ENCODE measurements at regions not wholly inside any gene's neighbourhood (a gene's known extent, or its start where the extent isn't known, plus 50 kb on each side); places are given as distances from the start of the nearest gene placed in this dataset.

GRCh38 chr11:104581246-104581980 is 316.8 kb downstream of the CASP12 start:
- TF ChIP-seq EZH2phosphoT487 (conservative IDR thresholded peaks at IDR 0.05; ENCODE audit: low read length) = no peak
- TF ChIP-seq CTCF (IDR thresholded peaks at IDR 0.05; ENCODE audit: insufficient read depth, low read length, poor library complexity, severe bottlenecking) = no peak
- no peak overlapping the region for H3K4me2 ChIP-seq (ENCODE audit: low read depth, low read length, poor library complexity, severe bottlenecking)
- H3K27me3 ChIP-seq (ENCODE audit: low read length) = no peaks in the 10 kb centered on the region
- H3K9me2 ChIP-seq (replicated peaks; ENCODE audit: insufficient read depth, low read length) = no peaks in the 10 kb centered on the region
- no peak overlapping the region for H3K4me3 ChIP-seq (ENCODE audit: insufficient read depth, low read length, poor library complexity, severe bottlenecking)
- H3K79me2 ChIP-seq (ENCODE audit: insufficient read depth, low read length) = no peaks in the 10 kb centered on the region
- no peak overlapping the region for H2AFZ ChIP-seq (ENCODE audit: low read depth, low read length, severe bottlenecking)
- no peaks in the 10 kb centered on the region for H4K20me1 ChIP-seq (ENCODE audit: low read depth, low read length)
- H3K27ac ChIP-seq (ENCODE audit: low read depth, low read length) = no peak overlapping the region
- no peak overlapping the region for H3K9ac ChIP-seq (ENCODE audit: low read length)
- no peaks in the 10 kb centered on the region for H3F3A ChIP-seq (ENCODE audit: insufficient read depth)
- no peaks in the 10 kb centered on the region for H3K36me3 ChIP-seq (ENCODE audit: low read length)
- H3K9me3 ChIP-seq (ENCODE audit: insufficient read depth, low read length) = no peaks in the 10 kb centered on the region

GRCh38 chr11:104573441-104573990 is 324.7 kb downstream of the CASP12 start:
- no peaks in the 10 kb centered on the region for H3K9me2 ChIP-seq (replicated peaks; ENCODE audit: insufficient read depth, low read length)
- no peaks in the 10 kb centered on the region for H3F3A ChIP-seq (ENCODE audit: insufficient read depth)
- no peak overlapping the region for H2AFZ ChIP-seq (ENCODE audit: low read depth, low read length, severe bottlenecking)
- H3K9ac ChIP-seq (ENCODE audit: low read length) = no peak overlapping the region
- H3K4me2 ChIP-seq (ENCODE audit: low read depth, low read length, poor library complexity, severe bottlenecking) = no peak overlapping the region
- TF ChIP-seq EZH2phosphoT487 (conservative IDR thresholded peaks at IDR 0.05; ENCODE audit: low read length) = no peak
- no peak for TF ChIP-seq CTCF (IDR thresholded peaks at IDR 0.05; ENCODE audit: insufficient read depth, low read length, poor library complexity, severe bottlenecking)
- H3K36me3 ChIP-seq (ENCODE audit: low read length) = no peaks in the 10 kb centered on the region
- no peaks in the 10 kb centered on the region for H4K20me1 ChIP-seq (ENCODE audit: low read depth, low read length)
- no peaks in the 10 kb centered on the region for H3K79me2 ChIP-seq (ENCODE audit: insufficient read depth, low read length)
- H3K9me3 ChIP-seq (ENCODE audit: insufficient read depth, low read length) = no peaks in the 10 kb centered on the region
- H3K27me3 ChIP-seq (ENCODE audit: low read length) = no peaks in the 10 kb centered on the region
- H3K27ac ChIP-seq (ENCODE audit: low read depth, low read length) = no peak overlapping the region
- no peak overlapping the region for H3K4me3 ChIP-seq (ENCODE audit: insufficient read depth, low read length, poor library complexity, severe bottlenecking)

- Histone ChIP-seq H3K4me3 (ENCODE audit: insufficient read depth, low read length, poor library complexity, severe bottlenecking) (no peak overlapping the region), H3K9ac (ENCODE audit: low read length) (no peak overlapping the region), H3K27me3 (ENCODE audit: low read length) (no peaks in the 10 kb centered on the region), H3K9me3 (ENCODE audit: insufficient read depth, low read length) (no peaks in the 10 kb centered on the region), H3K79me2 (ENCODE audit: insufficient read depth, low read length) (no peaks in the 10 kb centered on the region), H4K20me1 (ENCODE audit: low read depth, low read length) (no peaks in the 10 kb centered on the region), H3K4me2 (ENCODE audit: low read depth, low read length, poor library complexity, severe bottlenecking) (no peak overlapping the region), H3K36me3 (ENCODE audit: low read length) (no peaks in the 10 kb centered on the region), H2AFZ (ENCODE audit: low read depth, low read length, severe bottlenecking) (no peak overlapping the region), H3K27ac (ENCODE audit: low read depth, low read length) (no peak overlapping the region), H3K9me2 (replicated peaks; ENCODE audit: insufficient read depth, low read length) (no peaks in the 10 kb centered on the region), H3F3A (ENCODE audit: insufficient read depth) (no peaks in the 10 kb centered on the region)
- TF ChIP-seq CTCF (IDR thresholded peaks at IDR 0.05; ENCODE audit: insufficient read depth, low read length, poor library complexity, severe bottlenecking) = no peak
- TF ChIP-seq EZH2phosphoT487 (conservative IDR thresholded peaks at IDR 0.05; ENCODE audit: low read length) = no peak
Observed at GRCh38 chr11:104572279-104572678, 326.0 kb downstream of the CASP12 start.

Measured in SU-DHL-6 (cell line).